Liver (tissue), 8 donors: ENCODE measurements at regions not wholly inside any gene's neighbourhood (a gene's known extent, or its start where the extent isn't known, plus 50 kb on each side); places are given as distances from the start of the nearest gene placed in this dataset.

Experiments used
- DNase-seq: peaks from one replicate; pipeline ENCODE4 v3.0.0-alpha.2; 2017; ENCODE audit warnings: low spot score
- H3K27ac ChIP-seq, 2 donors: one replicate each; pipeline ENCODE4 v1.7.0; 2013; ENCODE audit warnings: inconsistent platforms in 2 of 2, low read length in 2 of 2, control low read depth in 1 of 2, low read depth in 1 of 2, mild to moderate bottlenecking in 1 of 2
- H3K27me3 ChIP-seq, 4 donors: one replicate each; pipeline versions ENCODE4 v1.6.1 to v1.7.0; 2013; ENCODE audit warnings: low read length in 3 of 4, inconsistent platforms in 1 of 4, mild to moderate bottlenecking in 1 of 4, moderate library complexity in 1 of 4; ENCODE audit not compliant: control insufficient read depth in 4 of 4, insufficient read depth in 4 of 4
- H3K36me3 ChIP-seq, 4 donors: one replicate each; pipeline versions ENCODE4 v1.6.1 to v1.7.0; 2013; ENCODE audit warnings: low read length in 3 of 4, mild to moderate bottlenecking in 3 of 4, low read depth in 1 of 4, moderate library complexity in 1 of 4; ENCODE audit not compliant: control insufficient read depth in 4 of 4, insufficient read depth in 3 of 4
- H3K4me1 ChIP-seq, 4 donors: one replicate each; pipeline versions ENCODE4 v1.6.1 to v1.7.0; 2013; ENCODE audit warnings: low read length in 3 of 4, mild to moderate bottlenecking in 3 of 4, moderate library complexity in 1 of 4; ENCODE audit not compliant: control insufficient read depth in 4 of 4, insufficient read depth in 4 of 4
- H3K4me3 ChIP-seq, 3 donors: one replicate each; pipeline versions ENCODE4 v1.6.1 to v1.7.0; 2013; ENCODE audit warnings: low read length in 3 of 3, control low read depth in 1 of 3, low read depth in 1 of 3, mild to moderate bottlenecking in 1 of 3
- H3K9ac ChIP-seq, 2 donors: one replicate each; pipeline ENCODE4 v1.7.0; 2013; ENCODE audit warnings: low read length in 2 of 2, mild to moderate bottlenecking in 2 of 2, moderate library complexity in 2 of 2, control low read depth in 1 of 2, low read depth in 1 of 2
- H3K9me3 ChIP-seq, 4 donors: one replicate each; pipeline versions ENCODE4 v1.6.1 to v1.7.0; 2013; ENCODE audit warnings: low read length in 3 of 4; ENCODE audit not compliant: control insufficient read depth in 4 of 4
- EGR1 ChIP-seq, 2 donors: IDR thresholded peaks; 2 replicates each; pipeline ENCODE4 v1.6.1; 2016 to 2018; ENCODE audit warnings: antibody characterized with exemption in 2 of 2, low read depth in 2 of 2
- FOXA1 ChIP-seq: IDR thresholded peaks from 2 replicates; pipeline ENCODE4 v1.6.1; 2016; ENCODE audit warnings: antibody characterized with exemption
- FOXA2 ChIP-seq: IDR thresholded peaks from 2 replicates; pipeline ENCODE4 v1.6.1; 2016; ENCODE audit warnings: antibody characterized with exemption
- GABPA ChIP-seq, 2 donors: IDR thresholded peaks in 1 of 2; conservative IDR thresholded peaks in 1 of 2; 2 replicates each; pipeline ENCODE4 v1.6.1; 2016; ENCODE audit warnings: antibody characterized with exemption in 2 of 2, mild to moderate bottlenecking in 1 of 2, moderate library complexity in 1 of 2
- HNF4A ChIP-seq, 2 donors: conservative IDR thresholded peaks; 2 replicates each; pipeline ENCODE4 v1.6.1; 2016; ENCODE audit warnings: antibody characterized with exemption in 2 of 2, mild to moderate bottlenecking in 2 of 2
- HNF4G ChIP-seq: IDR thresholded peaks from 2 replicates; pipeline ENCODE4 v1.6.1; 2016; ENCODE audit warnings: antibody characterized with exemption
- JUND ChIP-seq, 2 donors: IDR thresholded peaks; 2 replicates each; pipeline ENCODE4 v1.6.1; 2016; ENCODE audit warnings: antibody characterized with exemption in 2 of 2
- MAX ChIP-seq: IDR thresholded peaks from 2 replicates; pipeline ENCODE4 v1.6.1; 2016; ENCODE audit warnings: antibody characterized with exemption
- NR2F2 ChIP-seq: IDR thresholded peaks from 2 replicates; pipeline ENCODE4 v1.6.1; 2016; ENCODE audit warnings: antibody characterized with exemption
- RAD21 ChIP-seq, 2 donors: IDR thresholded peaks; 2 replicates each; pipeline ENCODE4 v1.6.1; 2016; ENCODE audit warnings: antibody characterized with exemption in 2 of 2, mild to moderate bottlenecking in 2 of 2
- RXRA ChIP-seq, 2 donors: IDR thresholded peaks; 2 replicates each; pipeline ENCODE4 v1.6.1; 2017 to 2018; ENCODE audit warnings: antibody characterized with exemption in 2 of 2, mild to moderate bottlenecking in 1 of 2
- TAF1 ChIP-seq: conservative IDR thresholded peaks from 2 replicates; pipeline ENCODE4 v1.6.1; 2016; ENCODE audit warnings: antibody characterized with exemption, mild to moderate bottlenecking
- YY1 ChIP-seq: IDR thresholded peaks from 2 replicates; pipeline ENCODE4 v1.6.1; 2016; ENCODE audit warnings: antibody characterized with exemption, mild to moderate bottlenecking
- ZBTB33 ChIP-seq: IDR thresholded peaks from 2 replicates; pipeline ENCODE4 v1.6.1; 2016; ENCODE audit warnings: antibody characterized with exemption
- WGBS: extraction: QIAGEN DNeasy Blood & Tissue Kit; methylation state at CpG from one replicate; pipeline ENCODE4 v1.1.7; 2013; 5-methylcytosine and 5-hydroxymethylcytosine counted together
- TF ChIP-seq, protein P1 (sequence below): IDR thresholded peaks from 2 replicates; pipeline ENCODE4 v1.6.1; 2016; ENCODE audit warnings: antibody characterized with exemption, mild to moderate bottlenecking
- TF ChIP-seq, protein P2 (sequence below): fragments of 150-350 bp; IDR thresholded peaks from 2 replicates; pipeline ENCODE4 v1.5.1; 2017; ENCODE audit warnings: improper control_type of control experiment, low read depth, low read length; ENCODE audit not compliant: missing input control
- donor health status: healthy.
- donor health status: healthy.
- donor health status: healthy.
- donor health status: healthy.
- donor health status: healthy.

DNA sequence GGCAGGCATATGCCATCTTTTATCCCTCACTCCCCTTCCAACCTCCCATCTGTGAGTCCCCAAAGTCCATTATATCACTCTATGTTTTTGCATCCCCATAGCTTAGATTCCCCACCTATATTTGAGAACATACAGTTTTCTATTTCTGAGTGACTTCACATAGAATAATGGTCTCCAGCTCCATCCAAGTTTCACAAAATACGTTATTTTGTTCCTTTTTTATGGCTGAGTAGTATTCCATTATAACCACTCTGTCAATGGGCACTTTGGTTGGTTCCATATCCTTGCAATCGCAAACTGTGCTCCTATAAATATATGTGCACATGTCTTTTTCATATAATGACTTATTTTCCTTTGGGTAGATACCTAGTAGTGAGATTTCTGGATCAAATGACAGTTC, 178.6 kb downstream of the GAS1 start:
- H3K4me1 ChIP-seq = no peaks in the 10 kb centered on the region
- no peak overlapping the region for H3K4me3 ChIP-seq
- 67% methylated on average over 2 of the region's 2 CpGs for WGBS
- no peaks in the 10 kb centered on the region for H3K9me3 ChIP-seq
- no peak for TF ChIP-seq GABPA (IDR thresholded peaks at IDR 0.05 in 1 of 2, conservative IDR thresholded peaks at IDR 0.05 in 1 of 2)
- no peak for TF ChIP-seq YY1
- TF ChIP-seq HNF4A (conservative IDR thresholded peaks at IDR 0.05) = no peak
- TF ChIP-seq, protein P1, sequence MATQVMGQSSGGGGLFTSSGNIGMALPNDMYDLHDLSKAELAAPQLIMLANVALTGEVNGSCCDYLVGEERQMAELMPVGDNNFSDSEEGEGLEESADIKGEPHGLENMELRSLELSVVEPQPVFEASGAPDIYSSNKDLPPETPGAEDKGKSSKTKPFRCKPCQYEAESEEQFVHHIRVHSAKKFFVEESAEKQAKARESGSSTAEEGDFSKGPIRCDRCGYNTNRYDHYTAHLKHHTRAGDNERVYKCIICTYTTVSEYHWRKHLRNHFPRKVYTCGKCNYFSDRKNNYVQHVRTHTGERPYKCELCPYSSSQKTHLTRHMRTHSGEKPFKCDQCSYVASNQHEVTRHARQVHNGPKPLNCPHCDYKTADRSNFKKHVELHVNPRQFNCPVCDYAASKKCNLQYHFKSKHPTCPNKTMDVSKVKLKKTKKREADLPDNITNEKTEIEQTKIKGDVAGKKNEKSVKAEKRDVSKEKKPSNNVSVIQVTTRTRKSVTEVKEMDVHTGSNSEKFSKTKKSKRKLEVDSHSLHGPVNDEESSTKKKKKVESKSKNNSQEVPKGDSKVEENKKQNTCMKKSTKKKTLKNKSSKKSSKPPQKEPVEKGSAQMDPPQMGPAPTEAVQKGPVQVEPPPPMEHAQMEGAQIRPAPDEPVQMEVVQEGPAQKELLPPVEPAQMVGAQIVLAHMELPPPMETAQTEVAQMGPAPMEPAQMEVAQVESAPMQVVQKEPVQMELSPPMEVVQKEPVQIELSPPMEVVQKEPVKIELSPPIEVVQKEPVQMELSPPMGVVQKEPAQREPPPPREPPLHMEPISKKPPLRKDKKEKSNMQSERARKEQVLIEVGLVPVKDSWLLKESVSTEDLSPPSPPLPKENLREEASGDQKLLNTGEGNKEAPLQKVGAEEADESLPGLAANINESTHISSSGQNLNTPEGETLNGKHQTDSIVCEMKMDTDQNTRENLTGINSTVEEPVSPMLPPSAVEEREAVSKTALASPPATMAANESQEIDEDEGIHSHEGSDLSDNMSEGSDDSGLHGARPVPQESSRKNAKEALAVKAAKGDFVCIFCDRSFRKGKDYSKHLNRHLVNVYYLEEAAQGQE = no peak
- no peak for TF ChIP-seq MAX
- no peak for TF ChIP-seq NR2F2
- TF ChIP-seq RXRA (IDR thresholded peaks at IDR 0.05) = no peak
- no peak for TF ChIP-seq JUND (IDR thresholded peaks at IDR 0.05)
- no peak for TF ChIP-seq TAF1
- no peak for TF ChIP-seq HNF4G
- TF ChIP-seq FOXA2 = no peak
- TF ChIP-seq, protein P2, sequence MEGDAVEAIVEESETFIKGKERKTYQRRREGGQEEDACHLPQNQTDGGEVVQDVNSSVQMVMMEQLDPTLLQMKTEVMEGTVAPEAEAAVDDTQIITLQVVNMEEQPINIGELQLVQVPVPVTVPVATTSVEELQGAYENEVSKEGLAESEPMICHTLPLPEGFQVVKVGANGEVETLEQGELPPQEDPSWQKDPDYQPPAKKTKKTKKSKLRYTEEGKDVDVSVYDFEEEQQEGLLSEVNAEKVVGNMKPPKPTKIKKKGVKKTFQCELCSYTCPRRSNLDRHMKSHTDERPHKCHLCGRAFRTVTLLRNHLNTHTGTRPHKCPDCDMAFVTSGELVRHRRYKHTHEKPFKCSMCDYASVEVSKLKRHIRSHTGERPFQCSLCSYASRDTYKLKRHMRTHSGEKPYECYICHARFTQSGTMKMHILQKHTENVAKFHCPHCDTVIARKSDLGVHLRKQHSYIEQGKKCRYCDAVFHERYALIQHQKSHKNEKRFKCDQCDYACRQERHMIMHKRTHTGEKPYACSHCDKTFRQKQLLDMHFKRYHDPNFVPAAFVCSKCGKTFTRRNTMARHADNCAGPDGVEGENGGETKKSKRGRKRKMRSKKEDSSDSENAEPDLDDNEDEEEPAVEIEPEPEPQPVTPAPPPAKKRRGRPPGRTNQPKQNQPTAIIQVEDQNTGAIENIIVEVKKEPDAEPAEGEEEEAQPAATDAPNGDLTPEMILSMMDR = no peak
- no peak for TF ChIP-seq FOXA1
- no peak for TF ChIP-seq ZBTB33
- no peak for TF ChIP-seq RAD21 (IDR thresholded peaks at IDR 0.05)
- no peak for TF ChIP-seq EGR1 (IDR thresholded peaks at IDR 0.05; ENCODE audit: low read depth in 2 of 2)
- H3K27me3 ChIP-seq = peaks cover 0 to 7% (median 0%) of the 10 kb centered on the region in 4 donors
- no peak overlapping the region for H3K27ac ChIP-seq
- no peak for DNase-seq
- H3K36me3 ChIP-seq = peaks cover 0 to 1% (median 0%) of the 10 kb centered on the region in 4 donors
- H3K9ac ChIP-seq = no peak overlapping the region

DNA sequence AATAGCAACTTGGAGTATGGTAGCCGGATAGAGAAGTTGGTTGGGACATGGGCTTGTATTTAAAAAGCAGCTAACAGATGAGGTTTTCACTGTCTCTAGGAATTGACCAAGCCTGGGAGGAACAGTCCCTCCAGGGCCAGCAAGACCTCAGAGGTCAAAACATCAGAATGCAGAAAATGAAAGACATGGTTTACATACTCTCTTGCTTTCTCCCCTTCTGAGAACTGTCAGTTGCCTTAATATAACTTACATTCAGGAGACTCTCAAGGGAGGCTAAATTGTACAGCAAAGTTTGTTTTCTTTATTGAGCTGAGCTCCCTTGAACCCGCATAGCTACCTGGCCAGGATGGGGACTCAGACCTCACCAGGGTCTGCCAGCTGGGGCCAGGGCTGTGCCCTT, 179.3 kb downstream of the GAS1 start:
- 81% methylated on average over 2 of the region's 2 CpGs for WGBS
- H3K27me3 ChIP-seq = peaks cover 0 to 7% (median 0%) of the 10 kb centered on the region in 4 donors
- TF ChIP-seq RXRA (IDR thresholded peaks at IDR 0.05) = no peak
- TF ChIP-seq MAX = no peak
- TF ChIP-seq EGR1 (IDR thresholded peaks at IDR 0.05; ENCODE audit: low read depth in 2 of 2) = no peak
- TF ChIP-seq, protein P2 = no peak
- no peak for TF ChIP-seq NR2F2
- TF ChIP-seq, protein P1 = no peak
- no peak for TF ChIP-seq ZBTB33

More for the DNA sequence above, 179.3 kb downstream of the GAS1 start:
- Histone ChIP-seq H3K27ac (no peak overlapping the region), H3K4me1 (no peaks in the 10 kb centered on the region), H3K9ac (no peak overlapping the region), H3K9me3 (no peaks in the 10 kb centered on the region), H3K36me3 (peaks cover 0 to 1% (median 0%) of the 10 kb centered on the region in 4 donors), H3K4me3 (no peak overlapping the region)
- DNase-seq = no peak
